Endothelial cell of umbilical vein (primary cell): ENCODE measurements at regions not wholly inside any gene's neighbourhood (a gene's known extent, or its start where the extent isn't known, plus 50 kb on each side); places are given as distances from the start of the nearest gene placed in this dataset.

Experiments
- BruUV-seq: library from RNA; stranded (reverse); fragments of 400-500 nt; replicated peaks from 2 replicates; lab custom pipeline; 2021; lab: Mats Ljungman, UMichigan
- CTCF ChIA-PET: fragments of 300-600, 350-600 bp; sonication (Branson Sonifier 250); formaldehyde crosslinking; loops from one replicate; lab custom pipeline; 2021; ENCODE audit warnings: antibody characterized with exemption, inconsistent platforms; lab: Charles Lee
- POLR2A ChIA-PET: fragments of 300-600, 350-600 bp; sonication (Branson Sonifier 250); formaldehyde crosslinking; loops from one replicate; lab custom pipeline; 2021; ENCODE audit warnings: antibody characterized with exemption, inconsistent platforms; lab: Charles Lee
- DNase-seq: peaks from one replicate; pipeline ENCODE4 v3.0.0-alpha.2; 2011; ENCODE audit warnings: low read depth, low spot score
- FAIRE-seq: peaks from 2 replicates; lab custom pipeline; 2011; peaks lifted over from hg19 to GRCh38; lab: Jason Lieb, UNC
- H2AFZ ChIP-seq: 2 replicates; pipeline ENCODE4 v1.6.0; 2012; ENCODE audit warnings: low read depth, low read length, control low read depth, inconsistent platforms
- H3K27ac ChIP-seq: 2 replicates; pipeline ENCODE4 v1.5.1; 2011; ENCODE audit warnings: low read depth, mild to moderate bottlenecking, control low read depth, low read length, moderate library complexity; ENCODE audit not compliant: insufficient read depth
- H3K27me3 ChIP-seq, 2 experiments: 2 replicates each; pipeline versions ENCODE4 v1.6.0 to v1.6.1; 2011; ENCODE audit warnings: low read length in 2 of 2, mixed read lengths in 1 of 2; ENCODE audit not compliant: control insufficient read depth in 2 of 2, insufficient read depth in 2 of 2
- H3K36me3 ChIP-seq, 2 experiments: 2 replicates in 1 of 2; 3 replicates in 1 of 2; pipeline ENCODE4 v1.5.1; 2011; ENCODE audit warnings: low read length in 2 of 2, mild to moderate bottlenecking in 1 of 2, moderate library complexity in 1 of 2; ENCODE audit not compliant: control insufficient read depth in 2 of 2, insufficient read depth in 2 of 2; ENCODE audit errors: extremely low read depth in 1 of 2
- H3K4me1 ChIP-seq: 3 replicates; pipeline ENCODE4 v1.5.1; 2011; ENCODE audit warnings: mild to moderate bottlenecking, low read length; ENCODE audit not compliant: control insufficient read depth, insufficient read depth; ENCODE audit errors: extremely low read depth
- H3K4me2 ChIP-seq: 2 replicates; pipeline ENCODE4 v1.6.1; 2011; ENCODE audit warnings: low read length, control low read depth, mixed read lengths; ENCODE audit not compliant: insufficient read depth
- H3K4me3 ChIP-seq, 3 experiments: fragments of 200-600 bp in 1 of 3; sonication (generic), shearing (Covaris generic) in 1 of 3; replicated peaks in 1 of 3; 2 replicates each; pipeline ENCODE4 v1.5.1; 2011 to 2016; ENCODE audit warnings: control low read depth in 3 of 3, low read length in 3 of 3, mild to moderate bottlenecking in 2 of 3, inconsistent platforms in 1 of 3, low read depth in 1 of 3, moderate library complexity in 1 of 3; ENCODE audit not compliant: insufficient read depth in 1 of 3
- H3K79me2 ChIP-seq: 2 replicates; pipeline ENCODE4 v1.6.0; 2012; ENCODE audit warnings: low read length, inconsistent platforms; ENCODE audit not compliant: control insufficient read depth, insufficient read depth
- H3K9ac ChIP-seq: replicated peaks from 2 replicates; pipeline ENCODE3; 2011; ENCODE audit warnings: low read length, control low read depth; ENCODE audit not compliant: insufficient read depth; ENCODE audit errors: extremely low read depth
- H3K9me1 ChIP-seq: replicated peaks from 3 replicates; pipeline ENCODE4 v1.6.0; 2011; ENCODE audit warnings: mild to moderate bottlenecking, low read length; ENCODE audit not compliant: control insufficient read depth, insufficient read depth; ENCODE audit errors: extremely low read depth
- H3K9me3 ChIP-seq: replicated peaks from 2 replicates; pipeline ENCODE4 v1.5.1; 2012; ENCODE audit warnings: low read length, inconsistent platforms; ENCODE audit not compliant: control insufficient read depth, insufficient read depth
- H4K20me1 ChIP-seq: replicated peaks from 2 replicates; pipeline ENCODE3; 2011; ENCODE audit warnings: mild to moderate bottlenecking, low read length; ENCODE audit not compliant: control insufficient read depth, insufficient read depth; ENCODE audit errors: extremely low read depth
- CTCF ChIP-seq, 2 donors: IDR thresholded peaks; 1 replicate in 1 of 2; 2 replicates in 1 of 2; pipeline ENCODE4 v1.5.1; 2011; ENCODE audit warnings: low read length in 2 of 2, mild to moderate bottlenecking in 2 of 2, moderate library complexity in 2 of 2, control low read depth in 1 of 2, inconsistent platforms in 1 of 2, low read depth in 1 of 2; ENCODE audit not compliant: insufficient read depth in 1 of 2; ENCODE audit errors: extremely low read depth in 1 of 2
- EZH2 ChIP-seq: IDR thresholded peaks from 2 replicates; pipeline ENCODE4 v1.6.1; 2012; ENCODE audit warnings: borderline replicate concordance, low read depth, mild to moderate bottlenecking, moderate library complexity, low read length, inconsistent platforms; ENCODE audit not compliant: severe bottlenecking
- FOS ChIP-seq: IDR thresholded peaks from 2 replicates; pipeline ENCODE4 v1.6.1; 2011; ENCODE audit warnings: mild to moderate bottlenecking, low read length, moderate library complexity, borderline replicate concordance; ENCODE audit not compliant: insufficient read depth
- GATA2 ChIP-seq: IDR thresholded peaks from 2 replicates; pipeline ENCODE4 v1.7.0; 2011; ENCODE audit warnings: low read depth, mild to moderate bottlenecking, moderate library complexity, mixed read lengths, low read length; ENCODE audit not compliant: insufficient read length, insufficient read depth
- JUN ChIP-seq: IDR thresholded peaks from 2 replicates; pipeline ENCODE4 v1.6.1; 2011; ENCODE audit warnings: borderline replicate concordance, low read depth; ENCODE audit not compliant: insufficient read length, insufficient read depth
- MYC ChIP-seq: IDR thresholded peaks from one replicate; pipeline ENCODE4 v1.6.1; 2011; ENCODE audit warnings: mild to moderate bottlenecking, low read depth, low read length
- POLR2A ChIP-seq: IDR thresholded peaks from 2 replicates; pipeline ENCODE4 v1.6.1; 2012; ENCODE audit warnings: low read depth, mild to moderate bottlenecking, control low read depth, low read length
- POLR2AphosphoS5 ChIP-seq: IDR thresholded peaks from 2 replicates; pipeline ENCODE4 v1.6.1; 2012; ENCODE audit warnings: low read depth, mild to moderate bottlenecking, control low read depth, low read length, moderate library complexity; ENCODE audit not compliant: insufficient read depth
- dilution Hi-C: fragments of 300-500 bp; cut with MboI; formaldehyde crosslinking; loops from one replicate; pipeline ENCODE4 v1.15.0; 2019; ENCODE audit warnings: low sequenced_read_pairs; ENCODE audit not compliant: extremely low pct_ligation_motif_present
- intact Hi-C: fragments of 100-400 bp; cut with micrococcal nuclease; formaldehyde crosslinking; loops from one replicate; pipeline ENCODE4 v1.10.0; 2022
- TF ChIP-seq, protein P1 (sequence below): IDR thresholded peaks from 2 replicates; pipeline ENCODE4 v1.6.1; 2011; ENCODE audit not compliant: insufficient read depth, insufficient read length

- Histone ChIP-seq H3K9me1 (no peaks in the 10 kb centered on the region), H3K79me2 (no peaks in the 10 kb centered on the region), H3K36me3 (no peaks in the 10 kb centered on the region), H4K20me1 (no peaks in the 10 kb centered on the region), H3K4me2 (no peak overlapping the region), H3K4me1 (no peaks in the 10 kb centered on the region), H2AFZ (no peak overlapping the region), H3K4me3 (no peak overlapping the region), H3K9ac (no peak overlapping the region), H3K9me3 (peaks cover 6% of the 10 kb centered on the region), H3K27me3 (no peaks in the 10 kb centered on the region), H3K27ac (no peak overlapping the region)
- TF ChIP-seq, protein P1, sequence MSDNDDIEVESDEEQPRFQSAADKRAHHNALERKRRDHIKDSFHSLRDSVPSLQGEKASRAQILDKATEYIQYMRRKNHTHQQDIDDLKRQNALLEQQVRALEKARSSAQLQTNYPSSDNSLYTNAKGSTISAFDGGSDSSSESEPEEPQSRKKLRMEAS: no peak
- TF ChIP-seq EZH2 (no peak), POLR2AphosphoS5 (no peak), FOS (no peak), MYC (no peak), CTCF (IDR thresholded peaks at IDR 0.05; ENCODE audit: extremely low read depth in 1 of 2, insufficient read depth in 1 of 2, low read depth in 1 of 2, low read length in 2 of 2) (no peak), POLR2A (no peak), JUN (no peak), GATA2 (no peak)
- FAIRE-seq (no peak), DNase-seq (no peak)
- intact Hi-C loops (no loop called here), dilution Hi-C loops (no loop called here)
- POLR2A ChIA-PET: no interaction called here
- BruUV-seq: no TSS peak
- CTCF ChIA-PET: no interaction called here
Observed at GRCh38 chr4:131302108-131302507, 1847.0 kb upstream of the PCDH10 start.
